Trophoblast cell (in vitro differentiated cells and primary cell): ENCODE measurements at regions not wholly inside any gene's neighbourhood (a gene's known extent, or its start where the extent isn't known, plus 50 kb on each side); places are given as distances from the start of the nearest gene placed in this dataset.

Source experiments
- DNase-seq, 2 donors: peaks; one replicate each; pipeline ENCODE4 v3.0.0-alpha.2; 2016
- H2AFZ ChIP-seq: 2 replicates; pipeline ENCODE4 v1.6.1; 2013; ENCODE audit warnings: low read length, moderate library complexity, mild to moderate bottlenecking; ENCODE audit not compliant: insufficient read depth, poor library complexity
- H2AK5ac ChIP-seq: 2 replicates; pipeline ENCODE4 v1.6.1; 2013; ENCODE audit warnings: mild to moderate bottlenecking, low read length
- H2BK120ac ChIP-seq: 2 replicates; pipeline ENCODE4 v1.6.1; 2013; ENCODE audit warnings: low read length, mild to moderate bottlenecking, moderate library complexity; ENCODE audit not compliant: insufficient read depth, poor library complexity
- H2BK12ac ChIP-seq: 2 replicates; pipeline ENCODE4 v1.6.1; 2013; ENCODE audit warnings: mild to moderate bottlenecking, low read length, moderate library complexity
- H2BK5ac ChIP-seq: 2 replicates; pipeline ENCODE4 v1.6.1; 2013; ENCODE audit warnings: low read length, low read depth, moderate library complexity, mild to moderate bottlenecking; ENCODE audit not compliant: poor library complexity
- H3K14ac ChIP-seq: 2 replicates; pipeline ENCODE4 v1.6.1; 2013; ENCODE audit warnings: mild to moderate bottlenecking, low read length
- H3K18ac ChIP-seq: 2 replicates; pipeline ENCODE4 v1.6.1; 2013; ENCODE audit warnings: mild to moderate bottlenecking, low read length
- H3K23ac ChIP-seq: 2 replicates; pipeline ENCODE4 v1.6.1; 2013; ENCODE audit warnings: low read length
- H3K27ac ChIP-seq: 2 replicates; pipeline ENCODE4 v1.5.1; 2013; ENCODE audit warnings: low read depth, mild to moderate bottlenecking, inconsistent platforms, low read length, moderate library complexity
- H3K27me3 ChIP-seq: 2 replicates; pipeline ENCODE4 v1.6.1; 2013; ENCODE audit warnings: inconsistent platforms, mild to moderate bottlenecking, low read length, moderate library complexity; ENCODE audit not compliant: insufficient read depth
- H3K36me3 ChIP-seq, 2 experiments: 1 replicate in 1 of 2; 2 replicates in 1 of 2; pipeline ENCODE4 v1.6.1; 2013; ENCODE audit warnings: low read length in 2 of 2, mild to moderate bottlenecking in 2 of 2, moderate library complexity in 1 of 2; ENCODE audit not compliant: insufficient read depth in 2 of 2, control insufficient read depth in 1 of 2
- H3K4ac ChIP-seq: 2 replicates; pipeline ENCODE4 v1.6.1; 2013; ENCODE audit warnings: low read depth, mild to moderate bottlenecking, low read length, moderate library complexity
- H3K4me1 ChIP-seq, 2 experiments: 1 replicate in 1 of 2; 2 replicates in 1 of 2; pipeline ENCODE4 v1.6.1; 2013; ENCODE audit warnings: low read length in 2 of 2, mild to moderate bottlenecking in 2 of 2, moderate library complexity in 1 of 2; ENCODE audit not compliant: insufficient read depth in 2 of 2, control insufficient read depth in 1 of 2
- H3K4me2 ChIP-seq: 2 replicates; pipeline ENCODE4 v1.6.1; 2013; ENCODE audit warnings: inconsistent platforms, mild to moderate bottlenecking, low read length, moderate library complexity
- H3K4me3 ChIP-seq: 2 replicates; pipeline ENCODE4 v1.5.1; 2013; ENCODE audit warnings: mild to moderate bottlenecking, low read depth, low read length, inconsistent platforms
- H3K79me1 ChIP-seq: one replicate; pipeline ENCODE4 v1.6.1; 2013; ENCODE audit warnings: low read length
- H3K79me2 ChIP-seq: 2 replicates; pipeline ENCODE4 v1.6.1; 2013; ENCODE audit warnings: low read length, mild to moderate bottlenecking; ENCODE audit not compliant: control insufficient read depth, insufficient read depth, poor library complexity
- H3K9ac ChIP-seq: 2 replicates; pipeline ENCODE4 v1.6.1; 2013; ENCODE audit warnings: mild to moderate bottlenecking, low read length
- H3K9me3 ChIP-seq: 2 replicates; pipeline ENCODE4 v1.6.1; 2013; ENCODE audit warnings: low read depth, mild to moderate bottlenecking, control low read depth, inconsistent platforms, low read length; ENCODE audit not compliant: insufficient read depth
- H4K12ac ChIP-seq: 2 replicates; pipeline ENCODE4 v1.6.1; 2013; ENCODE audit warnings: low read depth, mild to moderate bottlenecking, low read length, moderate library complexity
- H4K8ac ChIP-seq: 2 replicates; pipeline ENCODE4 v1.6.1; 2013; ENCODE audit warnings: low read depth, mild to moderate bottlenecking, low read length, moderate library complexity
- H4K91ac ChIP-seq: one replicate; pipeline ENCODE4 v1.6.1; 2013; ENCODE audit warnings: low read depth, mild to moderate bottlenecking, low read length, moderate library complexity
- WGBS: extraction: QIAGEN DNeasy Blood & Tissue Kit; methylation state at CpG from one replicate; pipeline ENCODE4 v1.1.7; 2013; ENCODE audit warnings: missing lambda C conversion rate; ENCODE audit not compliant: insufficient read length, insufficient coverage; ENCODE audit errors: extremely low coverage; 5-methylcytosine and 5-hydroxymethylcytosine counted together

DNA sequence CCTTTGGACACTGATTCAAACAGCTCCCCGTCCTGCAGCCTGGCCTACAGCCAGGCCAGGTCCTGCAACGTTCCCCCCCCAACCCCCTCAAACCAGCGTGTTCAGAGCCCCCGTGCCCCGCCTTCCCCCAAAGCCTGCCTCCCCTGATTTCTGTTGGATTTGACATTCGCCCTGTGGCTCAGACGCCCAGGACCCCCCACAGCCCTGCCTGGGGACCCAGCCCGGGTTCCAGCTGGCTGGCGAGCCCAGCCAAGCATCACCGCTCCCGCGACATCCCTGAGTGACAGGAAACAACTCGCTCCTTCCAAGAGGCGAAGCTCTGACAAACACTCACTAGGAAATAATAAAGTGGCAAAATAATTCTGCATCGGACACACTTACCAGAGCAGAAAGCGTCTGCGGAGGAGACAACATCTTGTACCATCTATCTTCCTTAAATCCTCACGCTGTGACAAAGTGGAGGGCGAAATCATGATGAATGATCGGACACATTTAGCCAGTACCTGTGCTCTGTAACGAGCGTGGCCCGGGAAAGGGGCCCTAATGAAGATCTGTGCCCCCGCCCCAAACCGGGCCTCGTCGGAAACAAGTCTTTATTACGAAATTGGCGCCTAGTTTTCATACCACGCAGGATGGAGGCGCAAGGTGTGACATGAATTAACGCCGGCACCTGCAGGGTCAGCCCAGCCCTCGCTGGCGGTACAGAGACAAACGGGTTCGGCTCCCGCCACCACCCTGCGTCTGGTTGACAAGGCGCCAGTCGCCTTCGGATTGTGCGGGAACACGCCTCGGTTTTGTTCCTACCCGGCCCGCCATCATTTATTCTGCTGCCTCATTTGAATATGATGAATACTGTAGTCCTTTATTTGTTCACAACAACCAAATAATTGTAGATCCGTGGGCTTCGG is 91.0 kb upstream of the MVB12B start:
- no CpG with 5 or more reads among the region's 49 CpGs for whole genome bisulfite sequencing

DNA sequence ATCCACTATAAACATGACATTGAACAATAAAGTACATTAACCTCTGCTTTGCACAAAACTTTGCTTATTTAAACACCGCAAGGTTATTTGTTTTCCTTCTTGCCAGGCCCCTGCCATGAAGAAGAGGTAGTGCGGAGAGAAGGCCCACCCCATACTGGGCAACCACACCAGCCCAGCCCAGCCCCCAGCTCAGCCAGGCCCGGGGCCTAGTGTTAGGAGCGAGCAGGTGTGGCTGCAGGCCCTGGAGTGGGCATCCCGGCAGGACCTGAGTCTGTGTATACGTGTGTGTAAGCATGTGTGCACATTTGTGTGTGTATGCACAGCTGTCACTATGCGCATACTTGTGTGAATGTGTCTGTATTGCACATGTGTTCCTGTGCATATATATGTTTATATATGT is 90.4 kb upstream of the MVB12B start:
- Histone ChIP-seq H3K14ac (no peak overlapping the region), H2AFZ (no peak overlapping the region), H3K79me2 (no peaks in the 10 kb centered on the region), H3K9ac (no peak overlapping the region), H3K27ac (no peak overlapping the region), H3K79me1 (no peaks in the 10 kb centered on the region), H3K4me3 (no peak overlapping the region), H3K23ac (no peak overlapping the region), H2BK120ac (no peak overlapping the region), H2BK5ac (no peak overlapping the region), H4K12ac (no peak overlapping the region), H3K4me2 (no peak overlapping the region), H3K18ac (no peak overlapping the region), H3K4me1 (no peaks in the 10 kb centered on the region), H3K36me3 (no peaks in the 10 kb centered on the region), H2AK5ac (no peak overlapping the region), H4K91ac (no peak overlapping the region), H2BK12ac (no peak overlapping the region), H4K8ac (no peak overlapping the region), H3K27me3 (no peaks in the 10 kb centered on the region), H3K9me3 (peaks cover 4% of the 10 kb centered on the region), H3K4ac (no peak overlapping the region)
- no peak for DNase-seq
- no CpG with 5 or more reads among the region's 7 CpGs for WGBS

More for the DNA sequence above, 91.0 kb upstream of the MVB12B start:
- Histone ChIP-seq H3K4me3 (no peak overlapping the region), H3K9me3 (peaks cover 4% of the 10 kb centered on the region), H3K14ac (no peak overlapping the region), H2BK5ac (no peak overlapping the region), H2BK120ac (no peak overlapping the region), H3K36me3 (no peaks in the 10 kb centered on the region), H3K4ac (no peak overlapping the region), H4K12ac (no peak overlapping the region), H3K23ac (no peak overlapping the region), H3K27ac (no peak overlapping the region), H3K4me1 (no peaks in the 10 kb centered on the region), H3K9ac (no peak overlapping the region), H4K91ac (no peak overlapping the region), H3K18ac (no peak overlapping the region), H2AFZ (no peak overlapping the region), H4K8ac (no peak overlapping the region), H2BK12ac (no peak overlapping the region), H2AK5ac (no peak overlapping the region), H3K4me2 (no peak overlapping the region), H3K79me1 (no peaks in the 10 kb centered on the region), H3K27me3 (no peaks in the 10 kb centered on the region), H3K79me2 (no peaks in the 10 kb centered on the region)
- no peak for DNase-seq

DNA sequence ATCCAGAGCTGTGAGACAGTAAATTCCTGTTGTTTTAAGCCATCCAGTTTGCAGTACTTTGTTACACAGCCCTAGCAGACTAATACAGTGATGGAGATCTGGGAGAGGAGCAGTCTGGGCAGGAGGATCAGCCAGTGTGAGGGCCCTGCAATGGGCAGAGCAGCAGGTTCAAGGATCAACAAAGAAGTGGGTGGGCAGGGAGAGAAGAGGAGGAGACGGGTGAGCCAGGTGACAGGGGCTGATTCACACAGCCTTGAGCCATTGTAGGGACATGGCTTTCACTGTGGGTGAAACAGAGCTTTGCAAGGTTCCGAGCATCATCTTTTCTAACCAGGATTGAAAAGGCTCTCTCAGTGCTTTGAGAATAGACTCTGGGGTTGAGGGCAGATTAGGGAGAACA is 88.2 kb upstream of the MVB12B start:
- DNase-seq, result no peak
- H3K4ac ChIP-seq, result no peak overlapping the region
- H3K9ac ChIP-seq, result no peak overlapping the region
- H3K36me3 ChIP-seq, result no peaks in the 10 kb centered on the region
- H3K4me1 ChIP-seq, result no peaks in the 10 kb centered on the region
- no peaks in the 10 kb centered on the region for H3K79me1 ChIP-seq
- no peak overlapping the region for H4K12ac ChIP-seq
- H3K4me2 ChIP-seq, result no peak overlapping the region
- no peak overlapping the region for H4K8ac ChIP-seq
- H3K27me3 ChIP-seq, result no peaks in the 10 kb centered on the region
- no CpG with 5 or more reads among the region's 2 CpGs for WGBS
- no peak overlapping the region for H2BK120ac ChIP-seq
- H3K79me2 ChIP-seq, result no peaks in the 10 kb centered on the region
- H3K9me3 ChIP-seq, result peaks cover 2% of the 10 kb centered on the region
- no peak overlapping the region for H3K23ac ChIP-seq
- H4K91ac ChIP-seq, result no peak overlapping the region
- no peak overlapping the region for H2AK5ac ChIP-seq
- no peak overlapping the region for H3K18ac ChIP-seq
- no peak overlapping the region for H3K14ac ChIP-seq
- no peak overlapping the region for H3K4me3 ChIP-seq
- no peak overlapping the region for H2BK12ac ChIP-seq
- no peak overlapping the region for H2BK5ac ChIP-seq
- no peak overlapping the region for H2AFZ ChIP-seq
- H3K27ac ChIP-seq, result no peak overlapping the region

DNA sequence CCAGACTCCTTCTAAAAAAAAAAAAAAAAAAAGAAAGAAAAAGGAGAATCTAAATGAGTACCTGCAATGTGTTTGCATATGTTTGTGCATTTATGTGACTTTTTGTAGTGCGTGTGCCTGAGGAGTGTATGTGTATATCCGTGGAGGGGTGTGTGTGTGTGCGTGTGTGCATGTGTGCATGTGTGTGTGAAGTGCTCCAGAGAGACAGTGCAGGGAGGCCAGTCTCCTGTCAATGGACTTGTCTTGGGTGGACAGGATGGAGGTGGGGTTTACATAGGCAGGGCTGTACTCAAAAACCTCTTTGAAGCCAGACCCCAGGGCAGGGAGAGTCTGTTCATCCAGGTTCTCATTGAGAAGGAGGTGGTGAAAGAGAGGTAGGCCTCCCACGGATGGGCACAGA is 87.1 kb upstream of the MVB12B start:
- Histone ChIP-seq H3K4me3 (no peak overlapping the region), H3K18ac (no peak overlapping the region), H3K79me2 (no peaks in the 10 kb centered on the region), H3K27me3 (no peaks in the 10 kb centered on the region), H2BK120ac (no peak overlapping the region), H3K23ac (no peak overlapping the region), H3K27ac (no peak overlapping the region), H4K8ac (no peak overlapping the region), H4K12ac (no peak overlapping the region), H3K14ac (no peak overlapping the region), H3K36me3 (no peaks in the 10 kb centered on the region), H2AK5ac (no peak overlapping the region), H3K9ac (no peak overlapping the region), H3K79me1 (no peaks in the 10 kb centered on the region), H3K4ac (no peak overlapping the region), H2AFZ (no peak overlapping the region), H3K4me2 (no peak overlapping the region), H3K9me3 (peaks cover 2% of the 10 kb centered on the region), H3K4me1 (no peaks in the 10 kb centered on the region), H4K91ac (no peak overlapping the region), H2BK12ac (no peak overlapping the region), H2BK5ac (no peak overlapping the region)
- no CpG with 5 or more reads among the region's 4 CpGs for WGBS
- no peak for DNase-seq
